HTR-8/SVneo (cell line): ENCODE measurements at regions not wholly inside any gene's neighbourhood (a gene's known extent, or its start where the extent isn't known, plus 50 kb on each side); places are given as distances from the start of the nearest gene placed in this dataset.
A peak's percentile ranks its signal among the peaks of the same experiment; 100 is the strongest.
"Not testable (repeated sequence)": the region's sequence is repeated elsewhere in the genome, so short reads cannot be mapped to it uniquely, and the experiment has no call there.

Experiments
- DNase-seq: peaks from one replicate; pipeline ENCODE4 v3.0.0; 2011; ENCODE audit warnings: low spot score, mixed read lengths; ENCODE audit not compliant: insufficient read length
- FAIRE-seq: peaks from 2 replicates; lab custom pipeline; 2011; peaks lifted over from hg19 to GRCh38; lab: Jason Lieb, UNC

DNA sequence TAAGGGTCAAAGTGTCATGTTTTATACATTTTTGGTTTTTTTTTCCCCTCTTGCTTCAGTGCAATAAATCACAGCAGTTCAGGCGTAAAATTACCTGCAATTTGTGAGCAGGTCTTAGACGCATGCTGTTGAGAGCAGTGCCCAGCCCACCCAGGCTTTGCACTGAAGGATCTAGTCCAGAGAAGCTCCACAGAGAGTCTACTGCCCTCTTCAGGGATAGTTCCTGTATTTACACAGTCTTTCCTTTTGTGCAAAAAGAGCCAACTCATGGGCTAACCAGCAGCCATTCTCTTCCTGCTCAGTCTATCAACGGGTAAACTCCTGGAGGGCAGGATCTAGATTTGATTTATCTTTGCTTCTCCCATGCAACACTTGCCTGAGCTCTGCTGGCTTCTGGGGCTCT lies 82.2 kb upstream of the NAMPT start:
- no peak for DNase-seq
- FAIRE-seq, result no peak

GRCh38 chr7:106365252-106366005 lies 80.6 kb upstream of the NAMPT start:
- no peak for DNase-seq

DNA sequence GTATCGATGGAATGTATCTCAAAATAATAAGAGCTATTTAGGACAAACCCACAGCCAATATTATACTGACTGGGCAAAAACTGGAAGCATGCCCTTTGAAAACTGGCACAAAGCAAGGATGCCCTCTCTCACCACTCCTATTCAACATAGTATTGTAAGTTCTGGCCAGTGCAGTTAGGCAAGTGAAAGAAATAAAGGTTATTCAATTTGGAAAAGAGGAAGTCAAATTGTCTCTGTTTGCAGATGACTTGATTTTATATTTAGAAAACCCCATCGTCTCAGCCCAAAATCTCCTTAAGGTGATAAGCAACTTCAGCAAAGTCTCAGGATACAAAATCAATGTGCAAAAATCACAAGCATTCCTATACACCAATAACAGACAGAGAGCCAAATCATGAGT lies 77.7 kb upstream of the NAMPT start:
- not testable (repeated sequence) for FAIRE-seq

More at GRCh38 chr7:106365252-106366005, 80.6 kb upstream of the NAMPT start:
- FAIRE-seq, result no peak

DNA sequence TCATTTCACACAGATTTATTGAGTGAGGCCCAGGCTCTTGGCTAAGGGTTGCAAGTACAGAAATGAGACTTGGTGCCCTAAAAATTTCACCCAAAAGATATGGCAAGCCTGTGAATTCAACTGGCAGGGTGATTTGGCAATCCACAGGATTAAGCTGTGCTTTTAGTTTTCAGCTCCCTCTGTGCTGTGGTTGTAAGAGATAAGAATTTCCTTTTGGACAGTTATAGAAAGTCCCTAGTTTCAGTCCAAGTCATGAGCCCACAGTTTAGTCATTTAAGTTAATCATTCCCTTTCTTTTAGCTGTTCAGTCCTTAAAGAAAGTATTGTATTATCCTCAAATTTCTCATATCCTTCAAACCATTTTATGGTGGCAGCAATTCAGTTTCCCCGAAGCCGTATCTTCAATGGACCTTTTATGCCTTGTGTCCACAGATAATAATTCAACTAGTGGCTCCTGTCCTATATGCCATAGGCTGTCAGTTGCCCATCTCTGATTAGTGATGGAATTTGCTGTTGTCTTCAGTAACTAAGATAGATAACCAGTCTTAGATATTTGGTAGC lies 73.4 kb upstream of the NAMPT start:
- DNase-seq, result no peak
- FAIRE-seq, result no peak

More for the DNA sequence above, 77.7 kb upstream of the NAMPT start:
- not testable (repeated sequence) for DNase-seq

- FAIRE-seq, result no peak
- DNase-seq, result no peak
These were observed 72.9 kb upstream of the NAMPT start for GRCh38 chr7:106357675-106358074.

DNA sequence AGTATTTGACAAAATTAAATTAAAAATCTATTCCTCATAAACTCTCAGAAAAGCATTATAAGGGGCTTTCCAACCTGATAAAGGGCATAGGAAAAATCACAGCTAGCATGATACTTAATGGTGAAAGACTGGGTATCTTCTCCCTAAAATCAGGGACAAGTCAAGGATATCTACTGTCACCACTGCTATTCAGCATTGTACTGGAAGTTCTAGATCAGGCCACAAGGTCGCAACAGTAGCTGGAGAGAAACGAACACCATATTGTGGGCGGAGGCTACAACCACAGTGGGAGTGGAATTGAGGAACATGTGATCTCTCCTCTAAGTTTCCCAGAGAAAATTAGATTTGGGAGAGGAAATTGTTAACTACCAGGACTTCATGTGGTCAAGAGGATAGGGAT lies 70.0 kb upstream of the NAMPT start:
- DNase-seq, result no peak
- FAIRE-seq, result no peak

DNA sequence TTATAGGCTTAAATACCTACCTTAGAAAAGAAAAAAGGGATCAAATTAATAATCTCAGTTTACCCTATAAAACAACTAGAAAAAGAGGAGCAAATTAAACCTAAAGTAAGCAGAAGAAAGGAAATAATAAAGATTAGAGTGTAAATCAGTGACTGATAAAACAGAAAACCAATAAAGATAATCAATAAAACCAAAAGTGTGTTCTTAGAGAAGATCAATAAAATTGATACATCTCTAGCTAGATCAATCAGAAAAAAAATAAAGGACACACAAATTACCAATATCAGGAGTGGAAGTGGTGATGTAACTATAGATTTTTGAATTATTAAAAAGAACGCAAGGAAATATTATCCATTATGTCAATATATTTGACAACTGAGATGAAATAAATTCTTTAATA lies 69.2 kb upstream of the NAMPT start:
- no peak for FAIRE-seq
- DNase-seq, result no peak

DNA sequence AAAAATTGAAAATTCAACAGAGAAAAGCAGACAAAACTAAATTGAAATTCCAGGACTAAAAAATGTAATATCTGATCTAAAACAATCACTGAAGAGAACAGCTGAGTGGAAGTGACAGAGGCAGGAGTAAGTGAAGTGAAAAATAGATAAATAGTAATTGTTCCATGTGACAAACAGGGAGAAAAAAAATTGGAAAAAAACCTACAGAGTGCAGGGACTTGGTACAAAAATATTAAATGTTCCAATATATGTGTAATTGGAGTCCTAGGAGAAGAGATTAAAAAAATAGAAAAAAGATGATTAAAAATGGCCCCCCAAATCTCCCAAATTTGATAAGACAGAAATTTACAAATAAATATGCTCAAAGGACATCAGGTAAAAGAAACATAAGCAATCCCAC lies 63.4 kb upstream of the NAMPT start:
- DNase-seq (no peak), FAIRE-seq (no peak)

DNA sequence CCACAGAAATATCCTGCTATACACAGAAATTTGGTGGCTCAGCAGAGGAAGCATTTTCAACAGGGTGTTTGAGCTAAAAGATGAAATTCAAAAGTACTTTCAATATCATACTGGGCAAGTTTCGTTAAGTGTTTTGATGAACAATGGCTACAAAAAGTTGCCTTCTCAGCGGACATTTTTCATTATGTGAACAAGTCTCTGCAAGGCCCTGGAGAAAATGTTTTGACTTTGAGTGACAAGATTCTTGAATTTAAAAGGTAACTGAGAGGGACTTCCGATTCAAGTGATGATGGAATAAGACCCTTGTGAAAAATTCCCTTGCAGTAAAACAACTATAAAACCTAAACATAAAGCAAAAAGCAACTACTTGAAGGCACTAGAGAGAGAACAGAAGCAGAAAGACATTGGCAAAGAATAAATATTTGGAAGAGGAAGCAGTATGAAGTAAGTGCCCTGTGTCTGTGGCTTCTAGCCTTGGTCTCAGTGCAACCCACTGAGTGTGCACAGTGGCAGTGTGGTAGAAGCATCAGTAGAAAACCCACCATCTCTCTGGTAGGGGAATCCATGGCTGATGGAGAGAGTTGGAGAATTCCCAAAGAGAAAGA lies 62.5 kb upstream of the NAMPT start:
- DNase-seq (no peak), FAIRE-seq (no peak)

DNA sequence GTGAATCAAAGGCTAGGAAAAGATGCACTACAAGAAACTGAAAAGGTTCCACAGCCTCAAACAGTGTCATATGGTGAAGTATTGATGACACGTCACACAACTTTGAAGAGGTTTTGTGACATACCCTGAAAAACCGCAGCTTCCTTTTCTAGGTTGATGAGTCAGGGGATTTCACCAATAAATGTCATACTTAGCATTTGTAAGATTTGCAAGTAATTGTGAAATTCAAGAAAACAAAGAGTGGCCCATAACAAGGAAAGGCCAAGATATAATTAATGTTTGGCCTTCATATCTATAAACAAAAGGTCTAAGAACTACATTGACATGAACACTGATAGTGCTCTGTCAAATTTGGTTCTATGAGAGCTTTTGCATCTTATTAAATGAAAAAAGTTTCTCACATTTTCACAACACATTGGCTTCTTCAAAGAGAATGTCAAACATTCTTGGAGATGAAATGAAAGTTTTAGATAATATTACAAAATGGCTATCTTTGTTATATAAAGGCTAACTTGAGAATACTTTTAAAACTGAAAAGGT lies 62.0 kb upstream of the NAMPT start:
- peak; percentile 51 for DNase-seq
- no peak for FAIRE-seq

DNA sequence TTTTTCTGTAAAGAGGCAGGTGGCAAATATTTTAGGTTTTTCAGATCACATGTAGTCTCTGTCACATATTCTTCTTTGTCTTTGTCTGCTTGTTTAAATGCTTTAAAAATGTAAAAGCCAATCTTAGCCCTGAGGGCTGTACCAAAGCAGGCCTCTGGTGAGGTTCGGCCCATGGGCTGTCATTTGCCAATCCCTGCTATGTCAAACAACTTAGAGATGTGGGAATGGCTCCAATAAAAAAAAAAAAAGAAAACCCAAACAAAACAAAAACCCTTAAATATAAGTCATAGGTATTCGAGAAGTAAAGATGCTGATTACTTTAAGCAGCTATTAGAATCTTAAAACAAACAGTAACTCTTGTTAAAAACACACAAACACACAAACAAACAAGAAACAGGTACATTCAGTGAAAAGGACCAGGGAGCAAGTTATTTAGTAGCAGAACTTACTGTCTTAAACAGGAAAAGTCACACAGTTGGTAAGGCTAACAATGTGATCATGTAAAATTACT lies 61.4 kb upstream of the NAMPT start:
- DNase-seq, result no peak
- FAIRE-seq, result no peak

GRCh38 chr7:106345421-106346166 lies 60.8 kb upstream of the NAMPT start:
- no peak for DNase-seq
- FAIRE-seq, result no peak

DNA sequence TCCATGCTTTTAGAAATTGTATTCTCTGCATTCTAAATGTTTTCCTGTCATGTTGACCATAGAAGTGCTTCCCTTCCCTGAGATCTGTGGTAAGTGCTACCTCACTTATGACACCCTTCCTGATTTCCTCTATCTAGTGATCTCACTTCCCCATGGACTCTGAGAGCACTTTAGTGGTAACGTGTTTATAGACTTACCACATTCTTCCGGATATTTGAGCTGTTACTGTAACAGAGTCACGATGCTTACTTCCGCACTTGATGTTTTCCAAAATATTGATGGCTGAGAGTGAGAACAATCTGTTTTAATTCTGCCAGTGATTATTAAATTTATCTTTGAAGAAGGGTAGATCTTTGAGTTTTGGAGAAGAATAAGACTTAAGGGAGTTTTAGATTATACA lies 60.1 kb upstream of the NAMPT start:
- no peak for FAIRE-seq
- DNase-seq, result no peak

DNA sequence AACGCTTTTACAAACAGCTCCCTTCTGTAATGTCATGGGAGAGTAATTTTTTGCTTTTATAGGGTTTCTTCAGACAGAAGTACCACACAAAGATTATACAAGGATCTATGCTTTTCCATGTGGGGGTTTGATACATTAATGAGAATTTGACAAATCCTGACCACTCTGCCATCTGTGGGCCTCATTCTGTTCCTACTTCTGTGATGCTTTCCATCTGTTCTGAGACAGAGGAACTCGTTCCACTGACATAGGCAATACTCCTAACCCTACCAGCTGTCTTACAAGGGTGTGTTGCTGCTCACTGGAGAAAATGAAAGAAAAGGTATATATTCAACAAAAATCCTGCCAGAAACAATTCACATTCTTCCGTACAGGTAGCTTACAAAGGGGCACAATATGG lies 59.4 kb upstream of the NAMPT start:
- DNase-seq (no peak), FAIRE-seq (no peak)

GRCh38 chr7:106342049-106342448 lies 57.3 kb upstream of the NAMPT start:
- not testable (repeated sequence) for FAIRE-seq, DNase-seq

- DNase-seq, FAIRE-seq: not testable (repeated sequence)
These were observed 55.4 kb upstream of the NAMPT start for GRCh38 chr7:106340247-106340596.

- no peak for FAIRE-seq
- no peak for DNase-seq
These were observed 54.9 kb upstream of the NAMPT start for GRCh38 chr7:106339513-106340246.

GRCh38 chr7:106337754-106338153 lies 53.0 kb upstream of the NAMPT start:
- FAIRE-seq (no peak), DNase-seq (no peak)

GRCh38 chr7:106335814-106336213 lies 51.0 kb upstream of the NAMPT start:
- FAIRE-seq (no peak), DNase-seq (no peak)
